ENCODE measurements at regions not wholly inside any gene's neighbourhood (a gene's known extent, or its start where the extent isn't known, plus 50 kb on each side); places are given as distances from the start of the nearest gene placed in this dataset.

DNA sequence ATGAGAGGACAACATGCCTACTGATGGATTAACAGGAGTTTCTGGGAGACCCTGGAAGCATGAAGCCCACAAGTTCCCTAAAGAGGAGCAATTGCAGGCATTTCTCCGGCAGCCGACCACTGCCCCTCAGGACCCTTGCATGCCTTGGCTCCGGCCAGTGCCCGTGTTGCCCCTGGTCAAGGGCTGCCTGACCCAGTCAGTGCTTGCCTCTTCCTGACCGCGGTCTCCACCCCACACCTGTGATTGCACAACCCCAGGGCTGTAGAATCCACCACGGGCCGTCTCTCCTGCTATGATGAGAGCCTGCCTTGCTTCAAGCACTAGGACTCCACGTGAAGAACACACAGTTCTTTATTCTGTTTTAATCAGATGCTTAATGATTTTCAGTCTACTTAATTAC is 127.5 kb downstream of the GLI2 start:
- in situ Hi-C loops (cut with MboI; ENCODE audit: low sequenced_read_pairs) = no loop called here

DNA sequence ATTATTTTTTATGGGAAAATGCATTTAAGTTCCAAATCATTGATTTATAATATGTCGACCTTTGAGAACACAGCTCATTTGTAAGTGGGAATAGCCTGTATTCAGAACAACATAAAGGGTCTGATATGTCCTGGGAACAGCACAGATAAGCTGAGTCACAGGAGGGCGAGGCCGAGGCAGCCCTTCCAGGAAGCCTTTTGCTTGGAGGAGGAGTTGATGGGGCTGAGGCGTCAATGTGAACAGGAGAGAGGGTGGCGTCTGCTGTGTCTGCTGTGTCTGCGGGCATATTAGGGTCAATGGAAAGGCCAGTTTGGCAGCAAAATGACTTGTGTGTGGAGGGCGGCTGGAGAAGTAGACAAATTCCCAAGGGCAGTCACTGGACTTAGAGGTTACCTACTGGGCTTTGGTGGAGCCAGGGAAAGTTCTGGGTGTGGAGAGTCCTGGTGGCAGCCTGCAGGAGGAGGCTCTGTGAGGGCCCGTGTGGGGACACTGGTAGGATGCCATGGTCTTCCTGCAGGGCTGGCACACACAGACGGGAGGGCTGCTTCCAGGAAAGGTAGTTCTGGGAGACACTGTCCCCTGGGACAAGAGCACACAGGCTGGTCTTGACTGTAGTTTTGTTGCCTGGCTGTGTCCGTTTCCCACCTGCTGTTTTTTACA is 128.1 kb downstream of the GLI2 start:
- in situ Hi-C loops (cut with MboI; ENCODE audit: low sequenced_read_pairs) = no loop called here

DNA sequence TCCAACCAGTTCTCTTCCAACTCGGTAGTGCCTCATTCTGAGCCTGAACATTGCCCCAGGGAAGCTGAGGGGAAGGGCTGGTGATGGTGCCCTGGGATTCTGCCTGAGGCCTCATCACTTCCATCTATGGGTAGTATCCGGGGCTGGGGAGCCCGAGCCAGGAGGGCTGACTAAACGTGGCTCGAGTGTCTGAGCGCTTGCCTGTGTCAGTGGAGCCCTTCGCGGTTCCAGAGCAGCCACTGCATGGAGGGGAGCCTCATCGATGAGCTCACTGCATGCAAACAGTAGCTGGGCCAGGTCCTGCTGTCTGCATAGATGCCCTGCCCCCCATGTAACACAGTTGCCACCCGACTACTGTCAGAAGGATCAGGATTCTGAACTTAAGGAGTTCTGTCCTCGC is 129.3 kb downstream of the GLI2 start:
- in situ Hi-C loops (cut with MboI; ENCODE audit: low sequenced_read_pairs) = no loop called here

DNA sequence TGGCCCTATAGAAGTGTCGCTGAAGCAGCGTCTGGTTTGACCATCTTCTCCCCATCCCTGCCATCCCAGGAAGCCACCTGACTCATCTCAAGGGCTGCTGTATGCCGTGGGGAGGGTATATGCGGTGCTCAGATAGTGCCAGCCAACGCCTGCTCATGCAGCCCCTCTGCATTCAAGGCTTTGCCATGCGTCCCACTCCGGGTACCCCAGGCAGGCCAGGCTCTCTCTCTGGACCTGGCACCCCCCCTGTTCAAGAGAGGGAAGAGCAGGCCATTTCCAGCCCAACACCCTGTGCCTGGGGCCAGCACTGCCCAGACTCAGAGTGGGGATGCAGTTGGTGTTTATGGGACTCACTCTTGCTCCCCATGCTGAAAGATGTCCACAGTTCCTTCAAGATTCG is 130.0 kb downstream of the GLI2 start:
- in situ Hi-C loops (cut with MboI; ENCODE audit: low sequenced_read_pairs) = no loop called here

DNA sequence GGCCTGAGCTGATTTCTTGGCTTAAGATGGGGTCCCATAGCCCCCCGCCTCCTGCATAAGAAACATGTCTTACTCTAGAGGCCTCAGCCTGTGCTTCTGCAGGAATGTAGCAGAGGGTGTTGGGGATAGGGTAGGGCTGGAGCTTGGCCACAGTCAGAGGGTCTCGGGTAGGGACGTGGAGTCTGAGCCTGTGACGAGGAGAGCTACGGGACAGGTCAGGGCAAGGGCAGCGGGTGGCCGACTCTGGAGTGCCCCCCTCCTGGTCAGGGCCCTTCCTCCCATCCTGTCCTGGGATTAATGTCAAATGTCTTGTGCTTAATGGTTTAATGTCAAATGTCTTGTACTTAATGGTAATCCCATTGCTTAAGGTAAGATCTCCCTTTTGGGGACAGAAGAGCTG is 130.4 kb downstream of the GLI2 start:
- in situ Hi-C loops (cut with MboI; ENCODE audit: low sequenced_read_pairs) = no loop called here

DNA sequence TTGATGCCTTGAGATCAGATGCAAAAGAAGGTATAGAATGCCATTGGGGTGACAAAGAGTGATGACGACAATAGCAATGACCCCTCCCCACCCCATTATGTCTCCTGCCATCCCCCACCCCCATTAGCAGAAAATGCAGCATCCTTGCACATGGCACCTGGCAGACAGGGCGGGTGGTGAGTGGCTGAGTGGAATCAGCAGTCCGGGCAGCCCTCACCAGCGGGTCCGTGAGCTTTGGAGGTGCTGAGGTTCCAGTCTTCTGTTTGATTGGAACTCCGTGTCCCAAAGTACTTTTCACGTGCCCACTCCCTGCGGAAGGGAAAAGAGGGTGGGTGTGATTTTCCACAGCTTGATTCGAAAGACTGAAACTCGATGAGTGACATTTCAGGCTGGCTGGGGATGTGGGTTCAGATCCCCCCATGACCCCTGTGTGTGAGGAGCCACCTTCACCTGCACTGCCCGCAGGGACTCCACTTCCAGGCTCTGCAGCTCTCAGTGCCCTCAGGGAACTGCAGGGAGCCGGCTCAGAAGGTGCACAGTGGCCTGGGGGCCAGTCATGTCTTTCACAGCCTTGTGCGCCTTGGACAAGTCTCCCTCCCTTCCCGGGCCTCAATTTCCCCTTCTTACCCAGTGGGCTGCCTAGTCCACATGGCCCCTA is 130.9 kb downstream of the GLI2 start:
- in situ Hi-C loops (cut with MboI; ENCODE audit: low sequenced_read_pairs) = no loop called here

DNA sequence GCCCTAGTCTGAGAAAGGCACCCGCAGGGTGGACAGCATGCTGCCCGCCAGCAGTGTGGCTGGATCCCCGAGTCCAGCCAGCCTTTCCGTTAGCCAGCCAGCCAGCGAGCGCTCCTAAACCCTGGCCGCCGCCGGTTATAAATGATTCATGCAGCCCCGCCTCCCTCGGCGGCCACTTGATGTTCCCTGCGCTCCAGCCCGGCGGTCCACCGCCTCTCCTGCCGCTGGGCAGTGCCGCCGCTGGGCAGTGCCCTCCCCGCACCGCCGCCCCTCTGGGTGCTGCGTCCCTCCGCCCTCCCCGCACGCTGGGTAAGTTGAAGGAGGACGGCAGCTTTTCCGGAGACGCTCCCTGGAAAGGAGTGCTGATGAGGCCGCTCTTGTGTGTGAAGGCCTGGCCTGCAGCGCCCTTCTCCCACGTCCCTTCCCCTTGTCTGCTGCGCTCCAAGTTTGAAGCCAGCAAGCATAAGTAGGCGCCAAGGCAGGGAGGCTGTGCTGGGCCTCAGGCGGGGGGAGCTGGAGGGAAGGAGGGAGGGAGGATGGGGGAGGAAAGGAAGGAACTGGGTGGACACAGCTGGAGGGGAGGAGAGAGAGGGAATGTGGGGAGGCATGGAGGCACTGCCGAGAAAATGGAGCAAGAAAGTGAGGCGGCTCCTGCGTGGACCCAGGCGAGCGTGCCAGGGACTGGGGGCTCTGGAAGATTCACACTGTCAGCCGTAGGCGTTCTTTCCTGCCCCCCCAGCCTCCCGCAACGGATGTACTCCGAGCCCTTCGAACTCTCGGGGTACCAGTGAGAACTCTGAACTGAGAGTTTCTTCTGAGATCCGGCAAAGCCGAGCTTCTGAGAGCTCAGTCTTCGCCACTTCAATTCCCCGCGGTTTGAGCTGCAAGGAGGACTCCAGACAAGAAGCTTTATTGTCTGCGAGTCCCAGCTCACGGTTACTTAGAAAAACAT is 131.9 kb downstream of the GLI2 start:
- in situ Hi-C loops (cut with MboI; ENCODE audit: low sequenced_read_pairs) = no loop called here

DNA sequence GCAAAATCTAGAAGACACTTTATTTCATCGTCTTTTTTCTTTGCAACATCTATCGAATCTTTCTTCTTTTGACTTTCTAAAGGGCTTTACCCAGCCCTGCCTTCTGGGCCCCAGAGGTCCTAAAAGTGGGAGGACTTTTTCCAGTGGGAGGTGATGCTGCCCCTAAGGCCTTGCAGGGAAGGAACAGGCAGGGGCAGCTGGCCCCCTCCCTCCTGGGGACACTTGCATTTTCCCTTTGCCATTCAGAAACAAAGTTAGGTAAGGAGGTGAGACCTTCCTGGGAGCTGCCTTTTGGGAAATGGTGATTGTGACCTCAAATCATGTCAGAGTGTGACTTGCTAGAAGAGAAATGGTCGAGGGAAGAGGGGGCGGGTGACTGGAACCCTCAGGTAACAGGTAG is 132.7 kb downstream of the GLI2 start:
- in situ Hi-C loops (cut with MboI; ENCODE audit: low sequenced_read_pairs) = no loop called here

DNA sequence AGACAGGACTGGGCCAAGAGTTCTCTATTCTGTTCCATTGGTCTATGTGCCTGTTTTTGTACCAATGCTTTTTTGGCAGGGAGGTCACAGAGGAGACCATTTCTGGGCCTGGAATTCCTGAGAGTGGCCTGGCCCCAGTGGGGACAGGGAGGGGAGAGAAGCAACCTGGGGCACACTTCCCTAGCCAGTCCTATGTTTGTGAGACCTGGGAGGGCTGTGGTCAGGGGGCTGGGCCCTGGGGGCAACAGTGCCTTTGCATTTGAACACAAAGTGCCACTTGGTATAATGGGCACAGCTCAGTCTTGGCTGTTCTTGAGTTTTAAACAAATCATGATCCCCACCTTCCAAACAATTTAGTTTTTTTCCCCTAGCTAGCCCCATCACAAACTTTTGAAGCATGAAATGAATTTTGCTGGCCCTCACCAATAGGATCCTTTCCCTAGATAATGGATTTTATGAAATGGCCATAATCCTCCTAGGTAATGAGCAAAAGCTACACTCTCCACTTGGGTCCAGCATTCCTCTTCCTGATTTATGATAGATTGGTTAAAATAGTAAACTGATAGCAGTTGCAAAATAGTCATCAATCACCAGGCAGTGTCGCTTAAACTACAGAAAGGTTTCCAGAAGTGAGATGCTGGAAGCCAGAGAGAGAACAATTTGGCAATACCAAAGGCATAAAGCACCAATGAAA is 133.5 kb downstream of the GLI2 start:
- in situ Hi-C loops (cut with MboI; ENCODE audit: low sequenced_read_pairs) = no loop called here

DNA sequence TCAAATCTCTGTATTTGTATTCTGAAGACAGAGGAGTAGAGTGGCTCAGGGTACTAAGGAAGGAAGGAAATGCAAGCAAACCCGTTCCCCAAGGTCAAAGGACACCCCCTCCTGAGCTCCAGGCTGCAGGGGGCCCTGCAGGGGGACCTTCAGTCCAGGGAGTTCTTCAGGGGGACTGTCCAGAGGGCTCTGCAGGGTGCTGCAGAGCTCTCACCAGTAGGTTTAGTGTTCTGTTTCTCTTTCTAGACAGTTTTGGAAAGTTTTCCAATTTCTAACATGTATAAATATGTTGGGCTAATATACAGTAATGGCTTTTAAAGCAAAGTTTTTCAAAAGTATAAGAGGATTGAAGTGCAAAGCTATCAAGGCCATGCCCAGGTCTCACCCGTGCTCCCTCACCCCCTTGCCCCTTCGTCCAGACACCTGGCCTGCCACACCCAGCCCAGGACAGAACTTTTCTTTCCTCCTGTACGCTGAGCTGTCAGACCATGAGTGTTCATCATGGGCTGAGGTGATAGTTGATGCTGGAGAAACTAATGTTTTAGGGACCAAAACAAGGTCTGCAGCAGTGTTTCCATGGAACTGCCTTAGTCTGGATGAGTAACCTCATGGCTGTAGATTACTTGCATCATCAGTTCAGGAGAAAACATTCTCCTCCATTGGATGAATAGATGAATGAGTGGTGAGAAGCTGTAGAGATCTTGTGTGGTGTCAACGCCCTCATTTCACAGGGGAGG is 134.2 kb downstream of the GLI2 start:
- in situ Hi-C loops (cut with MboI; ENCODE audit: low sequenced_read_pairs) = no loop called here

DNA sequence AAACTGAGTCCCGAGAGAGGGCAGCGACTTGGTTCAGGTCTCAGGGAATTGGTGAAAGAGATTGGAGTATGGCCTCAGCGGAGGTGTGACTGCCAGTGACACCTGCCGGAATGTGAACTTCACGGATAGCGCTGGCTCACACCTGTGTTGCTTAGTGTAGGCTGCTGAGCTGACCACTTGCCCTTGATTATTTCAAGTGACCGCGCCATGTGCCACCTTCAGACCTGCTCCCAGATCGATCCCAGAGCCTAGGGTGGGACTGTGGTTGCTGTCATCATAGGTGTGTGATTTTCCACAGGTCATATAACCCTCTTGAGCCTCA is 134.8 kb downstream of the GLI2 start:
- in situ Hi-C loops (cut with MboI; ENCODE audit: low sequenced_read_pairs) = no loop called here

DNA sequence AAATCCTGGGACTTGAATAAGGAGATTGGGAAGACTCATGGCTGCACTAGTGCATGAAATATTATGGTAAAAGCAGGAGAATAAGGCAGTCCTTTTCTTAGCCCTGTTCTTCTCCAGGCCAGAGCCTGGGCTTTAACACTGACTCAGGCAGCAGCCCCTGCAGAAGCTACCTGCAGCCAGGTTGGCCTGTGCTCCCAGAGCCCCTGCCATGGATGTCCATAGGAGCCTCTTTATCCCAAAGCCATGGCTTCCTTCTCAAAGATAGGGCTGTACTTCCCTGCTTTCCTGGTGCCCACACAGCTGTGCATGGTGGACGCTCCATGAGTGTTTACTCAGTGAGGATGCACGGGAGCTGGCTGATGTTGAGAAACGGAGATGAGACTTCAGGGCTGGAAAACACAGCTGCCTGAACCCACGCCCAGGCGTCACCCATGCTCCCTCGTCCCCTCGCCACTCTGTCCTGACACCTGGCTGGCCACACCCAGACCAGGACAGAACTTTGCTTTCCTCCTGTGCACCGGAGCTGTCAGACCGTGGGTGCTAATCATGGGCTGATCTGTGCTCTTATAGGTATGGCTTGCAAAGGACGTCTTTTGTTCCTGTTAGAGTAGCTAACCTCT is 135.5 kb downstream of the GLI2 start:
- in situ Hi-C loops (cut with MboI; ENCODE audit: low sequenced_read_pairs) = no loop called here

DNA sequence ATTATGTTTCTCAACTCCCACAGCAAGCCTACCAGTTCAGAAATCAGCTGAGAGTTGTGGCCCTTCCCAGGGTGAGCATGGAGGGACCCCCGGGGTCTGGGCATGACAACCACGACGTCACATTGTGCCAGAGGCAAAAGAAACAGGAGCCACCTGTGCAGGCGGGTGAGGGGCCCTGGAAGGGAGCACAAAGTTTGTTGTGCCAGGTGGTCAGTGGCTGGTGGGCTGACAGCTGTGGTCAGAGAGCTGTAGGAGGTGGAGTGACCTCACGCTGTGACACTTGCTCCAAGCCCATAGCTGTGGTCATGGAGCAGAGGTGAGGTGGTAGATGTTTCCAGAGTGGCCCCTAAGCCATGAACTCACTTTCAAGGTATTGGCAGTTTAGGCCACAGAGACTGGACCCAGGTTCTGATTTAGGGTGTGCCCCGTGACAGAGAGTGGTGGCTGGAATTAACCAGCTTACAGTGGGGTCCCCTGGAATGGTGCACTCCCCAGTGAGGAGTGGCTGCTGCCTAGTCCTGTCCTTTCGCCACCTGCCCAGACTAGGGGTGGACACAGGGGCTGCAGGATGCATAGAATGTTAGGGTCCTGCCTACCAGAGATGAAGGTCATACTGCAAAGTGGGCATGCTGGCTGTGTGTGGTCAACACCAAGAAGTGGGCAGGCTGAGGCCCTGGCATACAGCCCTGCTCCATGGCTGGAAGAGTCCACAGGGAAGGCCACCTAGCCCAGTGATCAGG is 136.4 kb downstream of the GLI2 start:
- in situ Hi-C loops (cut with MboI; ENCODE audit: low sequenced_read_pairs) = no loop called here

DNA sequence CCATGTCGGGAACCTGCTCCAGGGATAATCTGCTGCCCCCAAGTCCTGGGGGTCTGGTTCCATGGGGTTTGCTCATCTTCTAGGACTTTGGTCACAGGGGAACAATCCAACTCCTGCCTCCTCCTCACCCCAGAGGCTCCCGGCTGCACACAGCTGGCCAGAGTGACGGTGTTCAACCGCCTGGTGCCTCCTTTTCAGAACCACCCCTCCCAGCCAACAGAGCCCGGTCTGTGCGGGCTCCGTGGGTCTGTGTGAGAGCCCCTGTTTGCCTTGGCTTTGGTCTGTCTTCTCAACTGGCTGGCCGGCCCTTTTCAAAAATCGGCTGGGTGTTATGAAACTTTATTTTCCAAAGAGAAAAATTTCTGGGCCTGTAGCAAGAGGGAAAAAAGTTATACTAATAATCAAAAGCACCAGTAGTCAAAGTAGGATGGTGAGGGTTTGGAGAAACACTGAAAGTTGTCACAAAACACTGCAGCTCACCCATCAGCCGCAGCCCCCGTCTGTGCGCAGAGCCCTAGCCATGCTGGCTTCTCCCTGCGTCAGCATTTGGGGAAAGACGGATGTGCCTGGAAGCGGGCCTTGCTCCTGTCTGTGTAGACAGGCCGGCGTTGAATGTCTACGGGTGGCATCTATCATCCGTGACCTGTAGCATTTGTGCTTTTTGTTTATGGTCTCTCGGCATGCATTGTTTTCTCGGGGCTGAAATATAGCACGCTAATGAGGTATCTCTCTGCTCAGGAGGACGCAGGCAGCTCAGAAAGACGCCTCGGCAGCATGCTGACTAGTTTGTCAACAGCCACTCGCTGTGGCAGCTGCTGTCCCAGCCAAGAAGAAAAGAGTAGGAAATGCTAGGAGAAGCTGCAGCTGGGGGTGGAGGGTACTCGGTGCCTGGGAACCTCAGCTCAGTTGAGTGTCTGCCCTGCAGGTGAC is 138.6 kb downstream of the GLI2 start:
- in situ Hi-C loops (cut with MboI; ENCODE audit: low sequenced_read_pairs) = no loop called here

DNA sequence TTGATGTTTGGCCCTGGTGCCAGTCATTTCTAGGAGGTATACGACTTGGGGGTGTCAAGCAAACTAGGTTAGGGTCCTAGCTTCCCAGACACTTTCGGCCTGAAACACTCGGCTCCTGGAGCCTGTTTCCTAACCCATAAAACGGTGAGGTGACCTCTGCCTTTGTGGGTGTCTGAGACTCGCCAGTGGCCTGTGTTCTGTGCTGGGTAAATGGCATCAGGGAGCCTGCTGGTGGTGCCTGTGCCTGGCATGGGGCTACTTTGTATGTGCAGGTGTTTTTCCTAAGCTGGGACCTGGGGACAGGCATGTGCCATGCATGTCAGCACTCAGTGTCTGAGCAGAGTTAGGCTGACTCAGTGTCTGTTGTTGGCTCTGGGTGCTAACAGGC is 139.2 kb downstream of the GLI2 start:
- in situ Hi-C loops (cut with MboI; ENCODE audit: low sequenced_read_pairs) = no loop called here

DNA sequence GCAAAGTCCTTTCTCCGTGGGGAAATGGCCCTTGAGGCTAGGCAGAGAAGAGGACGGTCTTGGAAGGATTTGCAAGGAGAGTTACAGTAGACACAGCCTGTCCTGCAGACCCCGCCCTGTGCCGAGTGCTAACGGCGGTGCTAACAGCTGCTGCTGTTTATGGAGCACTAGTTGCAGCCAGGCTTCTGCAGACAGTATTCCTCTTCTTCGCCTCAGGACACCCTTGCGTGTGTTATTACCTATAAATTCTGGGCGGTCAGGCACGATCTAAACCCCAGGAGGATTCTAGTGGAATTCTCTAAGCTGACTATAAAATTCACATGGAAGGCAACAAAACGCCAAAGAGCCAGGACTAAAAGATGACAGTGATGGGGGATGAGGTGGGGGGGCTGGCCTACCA is 139.8 kb downstream of the GLI2 start:
- in situ Hi-C loops (cut with MboI; ENCODE audit: low sequenced_read_pairs) = no loop called here

DNA sequence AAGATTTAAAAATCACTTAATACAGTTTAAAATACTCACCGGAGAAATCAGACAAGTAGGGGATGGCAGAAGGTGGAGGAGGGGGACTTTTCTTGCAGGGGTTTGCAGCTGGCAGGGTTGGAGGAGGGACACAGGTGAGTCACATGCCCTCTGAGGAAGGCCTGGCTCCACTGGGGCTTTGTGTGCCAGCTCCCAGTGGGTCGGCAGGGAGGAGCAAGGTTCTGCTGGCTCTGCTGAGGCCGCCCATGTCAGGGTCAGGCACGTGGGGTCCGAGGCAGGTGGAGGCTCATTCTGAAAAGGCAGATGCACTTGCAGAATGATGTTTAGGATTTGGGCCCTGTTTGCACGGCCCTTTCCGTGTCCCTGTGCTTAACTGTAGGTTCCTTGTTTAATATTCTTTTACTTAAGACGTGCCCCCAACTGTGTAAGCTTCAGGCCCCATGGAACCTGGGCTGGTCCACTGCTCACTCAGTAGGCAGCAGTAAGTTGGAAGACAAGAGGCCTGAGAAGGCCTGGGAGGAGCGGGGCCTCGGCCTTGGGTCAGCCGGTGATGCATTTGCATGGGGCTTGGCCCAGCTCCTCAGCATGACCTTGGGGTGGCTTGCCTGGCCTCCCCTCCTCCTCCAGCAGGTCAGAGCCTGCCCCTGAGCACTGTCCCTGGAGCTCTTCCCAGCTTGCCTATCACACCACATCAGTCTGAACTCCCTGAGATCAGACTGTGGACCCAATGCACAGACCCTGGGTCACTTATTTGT is 141.0 kb downstream of the GLI2 start:
- in situ Hi-C loops (cut with MboI; ENCODE audit: low sequenced_read_pairs) = no loop called here

DNA sequence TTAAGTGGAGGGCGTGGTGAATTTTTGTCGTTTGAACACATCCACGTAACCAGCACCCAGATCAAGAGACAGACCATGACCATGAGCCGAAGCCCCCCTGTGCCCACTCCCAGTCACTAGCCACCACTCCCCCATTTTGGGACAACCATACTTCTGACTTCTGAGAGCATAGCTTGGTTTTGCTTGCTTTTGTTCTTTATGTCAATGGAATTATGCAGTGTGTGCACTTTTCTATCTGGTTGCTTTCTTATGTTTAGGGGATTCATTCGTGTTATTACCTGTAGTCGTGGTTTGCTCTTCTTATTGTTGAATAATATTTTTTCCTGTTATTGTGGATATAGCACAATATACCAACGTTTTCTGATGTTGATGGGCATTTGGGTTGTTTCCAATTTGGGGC is 141.7 kb downstream of the GLI2 start:
- in situ Hi-C loops (cut with MboI; ENCODE audit: low sequenced_read_pairs) = no loop called here

Measured in HL-60/S4 treated with phorbol 12-myristate 13-acetate at 8.2 ng/mL for 4 days and 3 days (cell line).